Mesothelial cell of epicardium (in vitro differentiated cells): ENCODE measurements at regions not wholly inside any gene's neighbourhood (a gene's known extent, or its start where the extent isn't known, plus 50 kb on each side); places are given as distances from the start of the nearest gene placed in this dataset.

ENCODE experiments used
- DNase-seq, 2 experiments: peaks; one replicate each; pipeline ENCODE4 v3.0.0; 2021; ENCODE audit warnings: low spot score in 2 of 2; ENCODE audit not compliant: unreplicated experiment in 2 of 2
- H3K27ac Mint-ChIP-seq: 2 replicates; pipeline ENCODE4 v1.8.0; 2021; ENCODE audit warnings: mixed read lengths
- H3K27me3 Mint-ChIP-seq: 2 replicates; pipeline ENCODE4 v1.8.0; 2021; ENCODE audit warnings: low read depth, mixed read lengths
- H3K36me3 Mint-ChIP-seq: 2 replicates; pipeline ENCODE4 v1.8.0; 2021; ENCODE audit warnings: mixed read lengths
- H3K4me1 Mint-ChIP-seq: 2 replicates; pipeline ENCODE4 v1.8.0; 2021; ENCODE audit warnings: mixed read lengths
- H3K4me3 Mint-ChIP-seq: 2 replicates; pipeline ENCODE4 v1.8.0; 2021; ENCODE audit warnings: mild to moderate bottlenecking, moderate library complexity, mixed read lengths
- H3K9me3 Mint-ChIP-seq: 2 replicates; pipeline ENCODE4 v1.8.0; 2021; ENCODE audit warnings: mixed read lengths
- TF ChIP-seq, protein P1 (sequence below): fragments of 200-600 bp; sonication (generic); IDR thresholded peaks from one replicate; pipeline ENCODE4 v1.5.0; 2021; ENCODE audit warnings: antibody characterized with exemption; ENCODE audit not compliant: unreplicated experiment

DNA sequence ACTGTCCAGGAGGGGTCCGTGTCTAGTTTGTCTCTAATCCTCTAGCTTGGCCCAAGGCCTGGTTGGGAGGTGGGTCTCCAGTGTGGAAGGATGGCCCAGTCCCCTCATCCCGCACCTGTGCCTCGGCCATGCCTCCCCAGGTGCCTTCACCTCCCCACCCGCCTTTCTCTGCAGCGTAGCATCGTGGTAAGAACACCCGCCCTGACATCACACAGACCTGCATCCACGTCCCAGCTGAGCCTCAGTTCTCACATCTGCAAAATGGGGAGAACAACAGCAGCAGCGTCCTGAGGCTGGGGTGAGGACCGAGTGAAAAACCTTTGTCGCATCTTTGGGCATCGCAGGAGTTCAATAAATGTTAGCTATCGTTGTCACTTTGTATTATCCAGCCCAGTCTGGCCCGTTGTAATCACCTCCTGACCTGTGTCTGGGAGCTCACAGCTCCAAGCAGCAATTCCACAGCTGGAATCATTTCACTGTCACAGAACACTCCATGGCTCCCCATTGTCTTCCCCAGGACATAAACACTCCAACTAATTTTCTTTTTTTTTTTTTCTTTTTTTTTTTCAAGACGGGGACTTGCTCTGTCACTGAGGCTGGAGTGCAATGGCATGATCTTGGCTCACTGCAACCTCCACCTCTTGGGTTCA is 181.2 kb upstream of the IER5L start:
- H3K27ac Mint-ChIP-seq, result peak overlapping the region; percentile 47
- TF ChIP-seq, protein P1, sequence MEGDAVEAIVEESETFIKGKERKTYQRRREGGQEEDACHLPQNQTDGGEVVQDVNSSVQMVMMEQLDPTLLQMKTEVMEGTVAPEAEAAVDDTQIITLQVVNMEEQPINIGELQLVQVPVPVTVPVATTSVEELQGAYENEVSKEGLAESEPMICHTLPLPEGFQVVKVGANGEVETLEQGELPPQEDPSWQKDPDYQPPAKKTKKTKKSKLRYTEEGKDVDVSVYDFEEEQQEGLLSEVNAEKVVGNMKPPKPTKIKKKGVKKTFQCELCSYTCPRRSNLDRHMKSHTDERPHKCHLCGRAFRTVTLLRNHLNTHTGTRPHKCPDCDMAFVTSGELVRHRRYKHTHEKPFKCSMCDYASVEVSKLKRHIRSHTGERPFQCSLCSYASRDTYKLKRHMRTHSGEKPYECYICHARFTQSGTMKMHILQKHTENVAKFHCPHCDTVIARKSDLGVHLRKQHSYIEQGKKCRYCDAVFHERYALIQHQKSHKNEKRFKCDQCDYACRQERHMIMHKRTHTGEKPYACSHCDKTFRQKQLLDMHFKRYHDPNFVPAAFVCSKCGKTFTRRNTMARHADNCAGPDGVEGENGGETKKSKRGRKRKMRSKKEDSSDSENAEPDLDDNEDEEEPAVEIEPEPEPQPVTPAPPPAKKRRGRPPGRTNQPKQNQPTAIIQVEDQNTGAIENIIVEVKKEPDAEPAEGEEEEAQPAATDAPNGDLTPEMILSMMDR, result no peak

GRCh38 chr9:129358621-129359154 is 180.6 kb upstream of the IER5L start:
- Mint-ChIP-seq H3K4me1 (peaks cover 32% of the 10 kb centered on the region), H3K27ac (peak overlapping the region; percentile 67), H3K4me3 (no peak overlapping the region), H3K9me3 (peaks cover 4% of the 10 kb centered on the region), H3K27me3 (no peaks in the 10 kb centered on the region), H3K36me3 (no peaks in the 10 kb centered on the region)
- TF ChIP-seq, protein P1, result no peak
- DNase-seq, result no peak

More for the DNA sequence above, 181.2 kb upstream of the IER5L start:
- no peak overlapping the region for H3K4me3 Mint-ChIP-seq
- DNase-seq, result no peak
- peaks cover 31% of the 10 kb centered on the region for H3K4me1 Mint-ChIP-seq
- H3K36me3 Mint-ChIP-seq, result no peaks in the 10 kb centered on the region
- no peaks in the 10 kb centered on the region for H3K27me3 Mint-ChIP-seq
- H3K9me3 Mint-ChIP-seq, result peaks cover 4% of the 10 kb centered on the region

GRCh38 chr9:129357773-129358245 is 179.7 kb upstream of the IER5L start:
- no peak overlapping the region for H3K27ac Mint-ChIP-seq
- H3K4me3 Mint-ChIP-seq, result no peak overlapping the region
- TF ChIP-seq, protein P1, result no peak
- no peaks in the 10 kb centered on the region for H3K27me3 Mint-ChIP-seq
- no peaks in the 10 kb centered on the region for H3K36me3 Mint-ChIP-seq
- no peak for DNase-seq
- H3K4me1 Mint-ChIP-seq, result peaks cover 35% of the 10 kb centered on the region
- peaks cover 4% of the 10 kb centered on the region for H3K9me3 Mint-ChIP-seq

DNA sequence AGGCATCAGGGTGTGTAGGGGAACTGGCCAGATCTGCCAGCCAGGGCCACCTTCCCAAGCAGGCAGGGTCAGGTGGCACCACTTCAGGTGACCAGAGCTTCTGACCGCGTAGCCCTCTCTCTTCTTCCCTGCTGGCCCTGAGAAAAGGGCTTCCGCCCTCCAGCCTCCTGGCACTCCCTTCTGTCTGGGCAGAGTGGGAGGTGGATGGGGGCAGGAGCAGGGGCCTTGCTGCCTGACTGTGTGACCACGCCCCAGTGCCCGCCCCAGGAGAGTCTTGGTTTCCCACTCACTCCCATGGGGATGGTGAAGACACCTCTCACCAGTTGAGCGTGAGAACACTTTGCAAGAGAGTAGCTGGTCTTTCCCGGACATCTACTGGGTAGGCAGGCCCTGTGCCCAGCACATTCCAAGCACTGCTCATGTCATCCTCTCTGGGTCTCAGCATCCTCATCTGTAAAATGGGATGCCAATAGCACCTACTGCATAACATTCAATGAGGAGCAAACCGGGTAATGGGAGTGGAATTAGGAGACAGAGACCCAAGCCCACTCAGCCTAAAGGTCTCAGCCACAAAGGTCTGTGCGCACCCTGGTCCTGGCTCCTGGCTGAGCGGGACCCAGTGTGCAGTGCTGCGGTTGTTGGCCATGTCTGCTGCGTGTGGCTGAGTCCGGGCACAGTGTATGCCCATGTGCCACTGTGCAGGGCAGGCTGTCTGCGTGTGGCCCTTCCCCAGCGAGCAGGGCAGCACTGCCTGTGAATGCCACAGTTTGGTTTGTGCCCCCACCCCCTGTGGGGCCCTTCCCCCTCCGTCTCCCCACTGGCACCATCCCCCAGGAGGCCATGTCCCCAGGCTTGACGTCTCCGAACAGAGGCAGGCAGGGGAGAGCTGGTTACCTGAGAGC is 179.1 kb upstream of the IER5L start:
- H3K4me1 Mint-ChIP-seq, result peaks cover 35% of the 10 kb centered on the region

GRCh38 chr9:129355631-129356030 is 177.6 kb upstream of the IER5L start:
- H3K27ac Mint-ChIP-seq, result no peak overlapping the region
- DNase-seq, result no peak
- no peaks in the 10 kb centered on the region for H3K27me3 Mint-ChIP-seq
- H3K4me1 Mint-ChIP-seq, result peaks cover 31% of the 10 kb centered on the region
- no peaks in the 10 kb centered on the region for H3K36me3 Mint-ChIP-seq
- TF ChIP-seq, protein P1, result no peak
- H3K9me3 Mint-ChIP-seq, result peaks cover 4% of the 10 kb centered on the region
- H3K4me3 Mint-ChIP-seq, result no peak overlapping the region

More for the DNA sequence above, 179.1 kb upstream of the IER5L start:
- peaks cover 4% of the 10 kb centered on the region for H3K9me3 Mint-ChIP-seq
- H3K27ac Mint-ChIP-seq, result no peak overlapping the region
- no peaks in the 10 kb centered on the region for H3K36me3 Mint-ChIP-seq
- TF ChIP-seq, protein P1, result no peak
- H3K27me3 Mint-ChIP-seq, result no peaks in the 10 kb centered on the region
- no peak for DNase-seq
- no peak overlapping the region for H3K4me3 Mint-ChIP-seq
